WTC11 (cell line): ENCODE measurements at regions not wholly inside any gene's neighbourhood (a gene's known extent, or its start where the extent isn't known, plus 50 kb on each side); places are given as distances from the start of the nearest gene placed in this dataset.

ENCODE experiments used
- ESRRA ChIP-seq: sonication (generic); formaldehyde crosslinking; IDR thresholded peaks from 2 replicates; pipeline ENCODE4 v1.8.1; 2022; ENCODE audit warnings: mild to moderate bottlenecking, missing genetic modification reagents, borderline replicate concordance
- FOXK1 ChIP-seq: sonication (generic); formaldehyde crosslinking; IDR thresholded peaks from 2 replicates; pipeline ENCODE4 v1.8.0; 2022; ENCODE audit warnings: mild to moderate bottlenecking, moderate library complexity, missing genetic modification reagents
- OVOL2 ChIP-seq: fragments of 250-450 bp; sonication (Bioruptor Pico); IDR thresholded peaks from 2 replicates; pipeline ENCODE4 v1.9.0; 2021; ENCODE audit warnings: mild to moderate bottlenecking, borderline replicate concordance
- SMAD4 ChIP-seq: sonication (generic); formaldehyde crosslinking; IDR thresholded peaks from 2 replicates; pipeline ENCODE4 v1.8.0; 2022; ENCODE audit warnings: mild to moderate bottlenecking, missing genetic modification reagents
- TEAD1 ChIP-seq: sonication (generic); formaldehyde crosslinking; IDR thresholded peaks from 2 replicates; pipeline ENCODE4 v1.8.0; 2022; ENCODE audit warnings: mild to moderate bottlenecking, missing genetic modification reagents
- ZNF138 ChIP-seq: sonication (generic); formaldehyde crosslinking; conservative IDR thresholded peaks from 2 replicates; pipeline ENCODE4 v1.8.1; 2022; ENCODE audit warnings: mild to moderate bottlenecking, moderate library complexity, missing genetic modification reagents
- ZNF263 ChIP-seq: sonication (generic); formaldehyde crosslinking; IDR thresholded peaks from 2 replicates; pipeline ENCODE4 v1.8.1; 2022; ENCODE audit warnings: low read depth, mild to moderate bottlenecking, moderate library complexity, missing genetic modification reagents
- ZNF416 ChIP-seq: fragments of 250-450 bp; sonication (Bioruptor Pico); IDR thresholded peaks from 2 replicates; pipeline ENCODE4 v1.9.0; 2021; ENCODE audit warnings: mild to moderate bottlenecking, inconsistent platforms
- TF ChIP-seq, protein P1 (sequence below): fragments of 200-600 bp; IDR thresholded peaks from 2 replicates; pipeline ENCODE4 v1.8.0; 2022; ENCODE audit warnings: antibody characterized with exemption
- TF ChIP-seq, protein P2 (sequence below): sonication (generic); formaldehyde crosslinking; IDR thresholded peaks from 2 replicates; pipeline ENCODE4 v1.8.0; 2022; ENCODE audit warnings: mild to moderate bottlenecking, missing genetic modification reagents
- TF ChIP-seq, protein P3 (sequence below): sonication (generic); formaldehyde crosslinking; IDR thresholded peaks from 2 replicates; pipeline ENCODE4 v1.8.0; 2022; ENCODE audit warnings: mild to moderate bottlenecking, missing genetic modification reagents
- TF ChIP-seq, protein P4 (sequence below): sonication (generic); formaldehyde crosslinking; IDR thresholded peaks from 2 replicates; pipeline ENCODE4 v1.8.0; 2023; ENCODE audit warnings: missing genetic modification reagents

DNA sequence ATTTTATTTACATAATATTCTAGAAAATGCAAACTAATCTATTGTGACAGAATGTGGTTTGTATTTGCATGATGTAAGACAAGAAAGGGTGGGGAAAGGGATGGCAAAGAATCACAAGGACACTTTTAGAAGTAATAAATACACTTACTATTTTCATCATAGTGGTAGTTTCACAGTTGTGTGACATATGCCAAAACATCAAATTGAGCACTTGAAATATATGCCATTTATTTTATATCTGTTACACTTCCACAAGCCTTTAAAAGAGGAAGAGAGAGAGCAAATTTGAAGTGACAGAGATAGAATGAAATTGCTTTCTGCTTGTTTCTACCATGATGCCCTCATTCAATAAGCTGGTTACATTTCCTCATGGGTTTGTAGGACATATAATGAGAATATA lies 230.0 kb upstream of the NWD2 start:
- TF ChIP-seq SMAD4 (CRISPR knock-in tag) (no peak), ZNF263 (CRISPR knock-in tag) (no peak), ESRRA (CRISPR knock-in tag) (no peak), TEAD1 (no peak), FOXK1 (CRISPR knock-in tag) (no peak), ZNF416 (CRISPR knock-in tag) (no peak), OVOL2 (CRISPR knock-in tag) (no peak), ZNF138 (CRISPR knock-in tag) (no peak)
- TF ChIP-seq, protein P1, sequence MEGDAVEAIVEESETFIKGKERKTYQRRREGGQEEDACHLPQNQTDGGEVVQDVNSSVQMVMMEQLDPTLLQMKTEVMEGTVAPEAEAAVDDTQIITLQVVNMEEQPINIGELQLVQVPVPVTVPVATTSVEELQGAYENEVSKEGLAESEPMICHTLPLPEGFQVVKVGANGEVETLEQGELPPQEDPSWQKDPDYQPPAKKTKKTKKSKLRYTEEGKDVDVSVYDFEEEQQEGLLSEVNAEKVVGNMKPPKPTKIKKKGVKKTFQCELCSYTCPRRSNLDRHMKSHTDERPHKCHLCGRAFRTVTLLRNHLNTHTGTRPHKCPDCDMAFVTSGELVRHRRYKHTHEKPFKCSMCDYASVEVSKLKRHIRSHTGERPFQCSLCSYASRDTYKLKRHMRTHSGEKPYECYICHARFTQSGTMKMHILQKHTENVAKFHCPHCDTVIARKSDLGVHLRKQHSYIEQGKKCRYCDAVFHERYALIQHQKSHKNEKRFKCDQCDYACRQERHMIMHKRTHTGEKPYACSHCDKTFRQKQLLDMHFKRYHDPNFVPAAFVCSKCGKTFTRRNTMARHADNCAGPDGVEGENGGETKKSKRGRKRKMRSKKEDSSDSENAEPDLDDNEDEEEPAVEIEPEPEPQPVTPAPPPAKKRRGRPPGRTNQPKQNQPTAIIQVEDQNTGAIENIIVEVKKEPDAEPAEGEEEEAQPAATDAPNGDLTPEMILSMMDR: no peak
- TF ChIP-seq, protein P2, sequence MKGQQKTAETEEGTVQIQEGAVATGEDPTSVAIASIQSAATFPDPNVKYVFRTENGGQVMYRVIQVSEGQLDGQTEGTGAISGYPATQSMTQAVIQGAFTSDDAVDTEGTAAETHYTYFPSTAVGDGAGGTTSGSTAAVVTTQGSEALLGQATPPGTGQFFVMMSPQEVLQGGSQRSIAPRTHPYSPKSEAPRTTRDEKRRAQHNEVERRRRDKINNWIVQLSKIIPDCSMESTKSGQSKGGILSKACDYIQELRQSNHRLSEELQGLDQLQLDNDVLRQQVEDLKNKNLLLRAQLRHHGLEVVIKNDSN (CRISPR knock-in tag): no peak
- TF ChIP-seq, protein P3, sequence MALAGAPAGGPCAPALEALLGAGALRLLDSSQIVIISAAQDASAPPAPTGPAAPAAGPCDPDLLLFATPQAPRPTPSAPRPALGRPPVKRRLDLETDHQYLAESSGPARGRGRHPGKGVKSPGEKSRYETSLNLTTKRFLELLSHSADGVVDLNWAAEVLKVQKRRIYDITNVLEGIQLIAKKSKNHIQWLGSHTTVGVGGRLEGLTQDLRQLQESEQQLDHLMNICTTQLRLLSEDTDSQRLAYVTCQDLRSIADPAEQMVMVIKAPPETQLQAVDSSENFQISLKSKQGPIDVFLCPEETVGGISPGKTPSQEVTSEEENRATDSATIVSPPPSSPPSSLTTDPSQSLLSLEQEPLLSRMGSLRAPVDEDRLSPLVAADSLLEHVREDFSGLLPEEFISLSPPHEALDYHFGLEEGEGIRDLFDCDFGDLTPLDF (CRISPR knock-in tag): no peak
- TF ChIP-seq, protein P4, sequence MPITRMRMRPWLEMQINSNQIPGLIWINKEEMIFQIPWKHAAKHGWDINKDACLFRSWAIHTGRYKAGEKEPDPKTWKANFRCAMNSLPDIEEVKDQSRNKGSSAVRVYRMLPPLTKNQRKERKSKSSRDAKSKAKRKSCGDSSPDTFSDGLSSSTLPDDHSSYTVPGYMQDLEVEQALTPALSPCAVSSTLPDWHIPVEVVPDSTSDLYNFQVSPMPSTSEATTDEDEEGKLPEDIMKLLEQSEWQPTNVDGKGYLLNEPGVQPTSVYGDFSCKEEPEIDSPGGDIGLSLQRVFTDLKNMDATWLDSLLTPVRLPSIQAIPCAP (CRISPR knock-in tag): no peak
